ENCODE measurements at regions not wholly inside any gene's neighbourhood (a gene's known extent, or its start where the extent isn't known, plus 50 kb on each side); places are given as distances from the start of the nearest gene placed in this dataset.
"Not testable (repeated sequence)": the region's sequence is repeated elsewhere in the genome, so short reads cannot be mapped to it uniquely, and the experiment has no call there.

- TF ChIP-seq ATF2 (tag by site-specific recombination; IDR thresholded peaks at IDR 0.05; ENCODE audit: low read depth); ZNF24 (tag by site-specific recombination; IDR thresholded peaks at IDR 0.05); ZNF76 (tag by site-specific recombination; IDR thresholded peaks at IDR 0.05; ENCODE audit: borderline replicate concordance, low read depth); ZNF830 (tag by site-specific recombination; IDR thresholded peaks at IDR 0.05; ENCODE audit: low read depth); ZNF837 (tag by site-specific recombination; IDR thresholded peaks at IDR 0.05); FEZF1 (tag by site-specific recombination; IDR thresholded peaks at IDR 0.05); ZSCAN23 (tag by site-specific recombination; IDR thresholded peaks at IDR 0.05); ZNF785 (tag by site-specific recombination; IDR thresholded peaks at IDR 0.05); ZBTB44 (tag by site-specific recombination; IDR thresholded peaks at IDR 0.05); CTCF (tag by site-specific recombination; IDR thresholded peaks at IDR 0.05); ZNF140 (tag by site-specific recombination; IDR thresholded peaks at IDR 0.05); ZNF274 (IDR thresholded peaks at IDR 0.05; ENCODE audit: low read length); ZNF274 (tag by site-specific recombination; IDR thresholded peaks at IDR 0.05; ENCODE audit: borderline replicate concordance); ZFP37 (tag by site-specific recombination; IDR thresholded peaks at IDR 0.05): not testable (repeated sequence)
Measured at GRCh38 chr2:54048896-54049295, 66.5 kb upstream of the ACYP2 start.

Data from HEK293 (cell line).